HG03460 (cell line): ENCODE measurements at regions not wholly inside any gene's neighbourhood (a gene's known extent, or its start where the extent isn't known, plus 50 kb on each side); places are given as distances from the start of the nearest gene placed in this dataset.
A peak's percentile ranks its signal among the peaks of the same experiment; 100 is the strongest.
"Not testable (repeated sequence)": the region's sequence is repeated elsewhere in the genome, so short reads cannot be mapped to it uniquely, and the experiment has no call there.

ENCODE experiments used
- ATAC-seq: cut with Tn5 transposase; IDR thresholded peaks from one replicate; pipeline ENCODE4 v1.9.1; 2021; ENCODE audit not compliant: unreplicated experiment

GRCh38 chr4:43586813-43587212, 694.3 kb downstream of the GRXCR1 start:
- ATAC-seq: no peak

- ATAC-seq: no peak
Observed at GRCh38 chr4:43587758-43588157, 695.2 kb downstream of the GRXCR1 start.

GRCh38 chr4:43607400-43607799, 714.9 kb downstream of the GRXCR1 start:
- ATAC-seq: no peak

GRCh38 chr4:43607827-43608461, 715.4 kb downstream of the GRXCR1 start:
- no peak for ATAC-seq

- no peak for ATAC-seq
Observed at GRCh38 chr4:43619219-43619618, 726.7 kb downstream of the GRXCR1 start.

GRCh38 chr4:43637893-43638292, 745.4 kb downstream of the GRXCR1 start:
- ATAC-seq: not testable (repeated sequence)

GRCh38 chr4:43651991-43652390, 759.5 kb downstream of the GRXCR1 start:
- no peak for ATAC-seq

- not testable (repeated sequence) for ATAC-seq
Observed at GRCh38 chr4:43659547-43659946, 767.0 kb downstream of the GRXCR1 start.

GRCh38 chr4:43672265-43672885, 776.2 kb downstream of the KCTD8 start:
- ATAC-seq: not testable (repeated sequence)

GRCh38 chr4:43680421-43680820, 768.2 kb downstream of the KCTD8 start:
- ATAC-seq: no peak

- no peak for ATAC-seq
Observed at GRCh38 chr4:43682551-43682950, 766.1 kb downstream of the KCTD8 start.

GRCh38 chr4:43690116-43690515, 758.5 kb downstream of the KCTD8 start:
- ATAC-seq: no peak

- no peak for ATAC-seq
Observed at GRCh38 chr4:43693876-43694275, 754.7 kb downstream of the KCTD8 start.

GRCh38 chr4:43709443-43709842, 739.2 kb downstream of the KCTD8 start:
- no peak for ATAC-seq

GRCh38 chr4:43716721-43717395, 731.8 kb downstream of the KCTD8 start:
- no peak for ATAC-seq

GRCh38 chr4:43718369-43718768, 730.2 kb downstream of the KCTD8 start:
- no peak for ATAC-seq

GRCh38 chr4:43732829-43733426, 715.7 kb downstream of the KCTD8 start:
- ATAC-seq: no peak

- ATAC-seq: no peak
Observed at GRCh38 chr4:43742083-43742482, 706.5 kb downstream of the KCTD8 start.

- ATAC-seq: no peak
Observed at GRCh38 chr4:43754566-43754965, 694.0 kb downstream of the KCTD8 start.

GRCh38 chr4:43757147-43757546, 691.5 kb downstream of the KCTD8 start:
- ATAC-seq: no peak

- no peak for ATAC-seq
Observed at GRCh38 chr4:43758836-43759235, 689.8 kb downstream of the KCTD8 start.

- ATAC-seq: peak; percentile 66
Observed at GRCh38 chr4:43763029-43763610, 685.5 kb downstream of the KCTD8 start.
